ENCODE measurements at regions not wholly inside any gene's neighbourhood (a gene's known extent, or its start where the extent isn't known, plus 50 kb on each side); places are given as distances from the start of the nearest gene placed in this dataset.

GRCh38 chr11:109350091-109350490, 71.9 kb upstream of the C11orf87 start:
- TF ChIP-seq ZNF274 (IDR thresholded peaks at IDR 0.05; ENCODE audit: low read depth, low read length) (no peak), FOSL1 (IDR thresholded peaks at IDR 0.05; ENCODE audit: low read depth) (no peak), ZFX (IDR thresholded peaks at IDR 0.05) (no peak), EGR1 (IDR thresholded peaks at IDR 0.05; ENCODE audit: low read depth) (no peak), TCF7L2 (IDR thresholded peaks at IDR 0.05; ENCODE audit: borderline replicate concordance, extremely low read depth, insufficient read depth, insufficient read length) (no peak), POLR2AphosphoS5 (IDR thresholded peaks at IDR 0.05; ENCODE audit: low read depth, low read length) (no peak), RAD21 (IDR thresholded peaks at IDR 0.05; ENCODE audit: low read depth) (no peak), EZH2phosphoT487 (IDR thresholded peaks at IDR 0.05; ENCODE audit: borderline replicate concordance) (no peak), SP1 (IDR thresholded peaks at IDR 0.05; ENCODE audit: low read depth) (no peak)
- TF ChIP-seq, protein P1, sequence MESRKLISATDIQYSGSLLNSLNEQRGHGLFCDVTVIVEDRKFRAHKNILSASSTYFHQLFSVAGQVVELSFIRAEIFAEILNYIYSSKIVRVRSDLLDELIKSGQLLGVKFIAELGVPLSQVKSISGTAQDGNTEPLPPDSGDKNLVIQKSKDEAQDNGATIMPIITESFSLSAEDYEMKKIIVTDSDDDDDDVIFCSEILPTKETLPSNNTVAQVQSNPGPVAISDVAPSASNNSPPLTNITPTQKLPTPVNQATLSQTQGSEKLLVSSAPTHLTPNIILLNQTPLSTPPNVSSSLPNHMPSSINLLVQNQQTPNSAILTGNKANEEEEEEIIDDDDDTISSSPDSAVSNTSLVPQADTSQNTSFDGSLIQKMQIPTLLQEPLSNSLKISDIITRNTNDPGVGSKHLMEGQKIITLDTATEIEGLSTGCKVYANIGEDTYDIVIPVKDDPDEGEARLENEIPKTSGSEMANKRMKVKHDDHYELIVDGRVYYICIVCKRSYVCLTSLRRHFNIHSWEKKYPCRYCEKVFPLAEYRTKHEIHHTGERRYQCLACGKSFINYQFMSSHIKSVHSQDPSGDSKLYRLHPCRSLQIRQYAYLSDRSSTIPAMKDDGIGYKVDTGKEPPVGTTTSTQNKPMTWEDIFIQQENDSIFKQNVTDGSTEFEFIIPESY (IDR thresholded peaks at IDR 0.05; ENCODE audit: extremely low read depth, insufficient replicate concordance, low read length): no peak
- TF ChIP-seq, protein P2, sequence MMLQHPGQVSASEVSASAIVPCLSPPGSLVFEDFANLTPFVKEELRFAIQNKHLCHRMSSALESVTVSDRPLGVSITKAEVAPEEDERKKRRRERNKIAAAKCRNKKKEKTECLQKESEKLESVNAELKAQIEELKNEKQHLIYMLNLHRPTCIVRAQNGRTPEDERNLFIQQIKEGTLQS (IDR thresholded peaks at IDR 0.05): no peak
- DNase-seq (ENCODE audit: low read depth, low spot score): no peak
- peak; percentile 44; the same call in 1 of the 2 replicates for ATAC-seq

More at GRCh38 chr11:109350091-109350490, 71.9 kb upstream of the C11orf87 start:
- H3K9me2 ChIP-seq (ENCODE audit: insufficient read depth): no peaks in the 10 kb centered on the region
- no peak overlapping the region for H2AFZ ChIP-seq (ENCODE audit: low read depth, low read length, poor library complexity, severe bottlenecking)
- H3K4me2 ChIP-seq (ENCODE audit: low read length): peak overlapping the region; percentile 30; the same call in 1 of the 2 replicates
- CTCF ChIA-PET: no interaction called here
- no peaks in the 10 kb centered on the region for H3K27me3 ChIP-seq (ENCODE audit: insufficient read depth, low read length)
- peaks cover 0 to 9% of the 10 kb centered on the region in 2 experiments; a peak in 1 of 4 replicates for H3K4me1 ChIP-seq (ENCODE audit: control insufficient read depth in 1 of 2, insufficient read depth in 2 of 2, low read length in 2 of 2)
- RAD21 ChIA-PET (ENCODE audit: low non-redundant PET in 1 of 2, low total read pairs in 2 of 2, uncharacterized antibody in 2 of 2, unreplicated experiment in 2 of 2): no interaction called here
- H3K9me3 ChIP-seq (ENCODE audit: control insufficient read depth in 1 of 2, insufficient read depth in 1 of 2, low read depth in 1 of 2, low read length in 2 of 2): no peaks in the 10 kb centered on the region
- no peaks in the 10 kb centered on the region for H4K20me1 ChIP-seq (ENCODE audit: insufficient read depth)
- H3K4me3 ChIP-seq (replicated peaks in 1 of 2; ENCODE audit: low read depth in 1 of 2, low read length in 2 of 2): no peak overlapping the region
- no peak overlapping the region for H3K9ac ChIP-seq (ENCODE audit: low read length)
- no peaks in the 10 kb centered on the region for H3K36me3 ChIP-seq (ENCODE audit: control insufficient read depth in 1 of 2, insufficient read depth in 2 of 2, low read length in 2 of 2)
- H3K27ac ChIP-seq (ENCODE audit: low read depth, low read length): peak overlapping the region; percentile 20; the same call in 1 of the 2 replicates
- BruUV-seq (replicated peaks): no TSS peak
- intact Hi-C loops (cut with micrococcal nuclease): no loop called here
- no peaks in the 10 kb centered on the region for H3K79me2 ChIP-seq (ENCODE audit: insufficient read depth, low read length)
- POLR2A ChIA-PET: no interaction called here
